GM18861 (cell line): ENCODE measurements at regions not wholly inside any gene's neighbourhood (a gene's known extent, or its start where the extent isn't known, plus 50 kb on each side); places are given as distances from the start of the nearest gene placed in this dataset.

Source experiments
- ATAC-seq: cut with Tn5 transposase; IDR thresholded peaks from one replicate; pipeline ENCODE4 v1.9.1; 2021; ENCODE audit not compliant: unreplicated experiment

GRCh38 chr12:19855851-19856250 is 416.6 kb downstream of the AEBP2 start:
- ATAC-seq: no peak

- ATAC-seq: no peak
Observed at GRCh38 chr12:19856389-19856788, 417.1 kb downstream of the AEBP2 start.

- ATAC-seq: no peak
Observed at GRCh38 chr12:19857204-19857603, 417.9 kb downstream of the AEBP2 start.

GRCh38 chr12:19867151-19867550 is 427.9 kb downstream of the AEBP2 start:
- no peak for ATAC-seq

GRCh38 chr12:19867970-19868369 is 428.7 kb downstream of the AEBP2 start:
- ATAC-seq: no peak

GRCh38 chr12:19869413-19869812 is 430.1 kb downstream of the AEBP2 start:
- ATAC-seq: no peak

- no peak for ATAC-seq
Observed at GRCh38 chr12:19872621-19873540, 433.6 kb downstream of the AEBP2 start.

GRCh38 chr12:19880076-19880475 is 440.8 kb downstream of the AEBP2 start:
- no peak for ATAC-seq

GRCh38 chr12:19880721-19881120 is 441.4 kb downstream of the AEBP2 start:
- no peak for ATAC-seq

- ATAC-seq: no peak
Observed at GRCh38 chr12:19882346-19882745, 443.1 kb downstream of the AEBP2 start.

- no peak for ATAC-seq
Observed at GRCh38 chr12:19884021-19884492, 444.8 kb downstream of the AEBP2 start.

GRCh38 chr12:19885093-19885812 is 446.0 kb downstream of the AEBP2 start:
- ATAC-seq: no peak

GRCh38 chr12:19886065-19886464 is 446.8 kb downstream of the AEBP2 start:
- ATAC-seq: no peak

GRCh38 chr12:19886639-19887064 is 447.4 kb downstream of the AEBP2 start:
- no peak for ATAC-seq

- ATAC-seq: no peak
Observed at GRCh38 chr12:19890024-19890423, 450.7 kb downstream of the AEBP2 start.

- no peak for ATAC-seq
Observed at GRCh38 chr12:19891936-19892591, 452.8 kb downstream of the AEBP2 start.

GRCh38 chr12:19893514-19893913 is 454.2 kb downstream of the AEBP2 start:
- ATAC-seq: no peak

GRCh38 chr12:19894050-19894449 is 454.8 kb downstream of the AEBP2 start:
- ATAC-seq: no peak

- peak; percentile 74 for ATAC-seq
Observed at GRCh38 chr12:19894803-19895202, 455.5 kb downstream of the AEBP2 start.

- ATAC-seq: no peak
Observed at GRCh38 chr12:19895246-19896020, 456.1 kb downstream of the AEBP2 start.

GRCh38 chr12:19896041-19896440 is 456.7 kb downstream of the AEBP2 start:
- ATAC-seq: no peak
